Tibial nerve (tissue), 4 donors: ENCODE measurements at regions not wholly inside any gene's neighbourhood (a gene's known extent, or its start where the extent isn't known, plus 50 kb on each side); places are given as distances from the start of the nearest gene placed in this dataset.

Experiments
- EP300 ChIP-seq, 2 donors: sonication (generic); formaldehyde crosslinking; IDR thresholded peaks; one replicate each; pipeline ENCODE4 v1.6.1; 2017; ENCODE audit warnings: antibody characterized with exemption in 2 of 2, mild to moderate bottlenecking in 1 of 2
- POLR2A ChIP-seq, 2 donors: fragments of 450-650 bp; IDR thresholded peaks; one replicate each; pipeline ENCODE4 v1.6.1; 2017; ENCODE audit warnings: antibody characterized with exemption in 2 of 2, mild to moderate bottlenecking in 2 of 2, moderate library complexity in 2 of 2
- TF ChIP-seq, protein P1 (sequence below), 5 experiments: fragments of 200-600 bp in 3 of 5; fragments of 450-650 bp in 2 of 5; sonication (generic) in 3 of 5; IDR thresholded peaks; one replicate each; pipeline ENCODE4 v1.5.1; 2016 to 2019; ENCODE audit warnings: antibody characterized with exemption in 5 of 5, mild to moderate bottlenecking in 3 of 5, moderate library complexity in 2 of 5

DNA sequence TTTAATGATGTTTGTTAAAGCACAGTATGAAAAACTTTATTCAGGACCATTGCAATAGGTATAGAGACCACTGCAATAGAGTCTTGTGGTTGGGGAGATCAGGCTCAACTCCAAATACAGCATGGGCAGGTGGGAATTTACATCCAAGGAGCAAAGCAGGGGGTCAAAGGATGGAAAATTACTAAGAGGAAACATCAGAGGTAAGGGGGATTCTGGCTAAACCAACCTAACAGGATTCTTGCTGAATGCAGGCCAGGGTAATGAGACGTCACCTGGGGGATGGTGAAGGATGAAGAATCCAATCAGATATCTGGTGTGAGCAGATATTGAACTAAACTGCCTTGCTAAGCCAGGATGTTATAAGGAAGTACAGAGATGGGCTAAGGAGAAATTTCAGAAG is 126.6 kb upstream of the MIR17HG start:
- TF ChIP-seq, protein P1, sequence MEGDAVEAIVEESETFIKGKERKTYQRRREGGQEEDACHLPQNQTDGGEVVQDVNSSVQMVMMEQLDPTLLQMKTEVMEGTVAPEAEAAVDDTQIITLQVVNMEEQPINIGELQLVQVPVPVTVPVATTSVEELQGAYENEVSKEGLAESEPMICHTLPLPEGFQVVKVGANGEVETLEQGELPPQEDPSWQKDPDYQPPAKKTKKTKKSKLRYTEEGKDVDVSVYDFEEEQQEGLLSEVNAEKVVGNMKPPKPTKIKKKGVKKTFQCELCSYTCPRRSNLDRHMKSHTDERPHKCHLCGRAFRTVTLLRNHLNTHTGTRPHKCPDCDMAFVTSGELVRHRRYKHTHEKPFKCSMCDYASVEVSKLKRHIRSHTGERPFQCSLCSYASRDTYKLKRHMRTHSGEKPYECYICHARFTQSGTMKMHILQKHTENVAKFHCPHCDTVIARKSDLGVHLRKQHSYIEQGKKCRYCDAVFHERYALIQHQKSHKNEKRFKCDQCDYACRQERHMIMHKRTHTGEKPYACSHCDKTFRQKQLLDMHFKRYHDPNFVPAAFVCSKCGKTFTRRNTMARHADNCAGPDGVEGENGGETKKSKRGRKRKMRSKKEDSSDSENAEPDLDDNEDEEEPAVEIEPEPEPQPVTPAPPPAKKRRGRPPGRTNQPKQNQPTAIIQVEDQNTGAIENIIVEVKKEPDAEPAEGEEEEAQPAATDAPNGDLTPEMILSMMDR (IDR thresholded peaks at IDR 0.05), result no peak
- TF ChIP-seq POLR2A (IDR thresholded peaks at IDR 0.05) (no peak), EP300 (IDR thresholded peaks at IDR 0.05) (no peak)
